ENCODE measurements at regions not wholly inside any gene's neighbourhood (a gene's known extent, or its start where the extent isn't known, plus 50 kb on each side); places are given as distances from the start of the nearest gene placed in this dataset.

GRCh38 chr6:101212640-101213039 is 180.9 kb upstream of the GRIK2 start:
- Histone ChIP-seq H3K9me2 (replicated peaks; ENCODE audit: control insufficient read depth, low read length) (no peaks in the 10 kb centered on the region), H3K27ac (ENCODE audit: low read depth, low read length) (no peak overlapping the region), H3K4me2 (ENCODE audit: low read length) (no peak overlapping the region), H3K9me3 (ENCODE audit: control insufficient read depth, insufficient read depth, low read length) (no peaks in the 10 kb centered on the region), H3F3A (ENCODE audit: control insufficient read depth, insufficient read depth) (no peaks in the 10 kb centered on the region), H3K27me3 (ENCODE audit: control insufficient read depth, low read length) (no peaks in the 10 kb centered on the region), H3K79me2 (ENCODE audit: control insufficient read depth, low read length) (no peaks in the 10 kb centered on the region), H3K36me3 (ENCODE audit: control insufficient read depth, low read length) (no peaks in the 10 kb centered on the region), H3K4me1 (ENCODE audit: control insufficient read depth, low read length) (no peaks in the 10 kb centered on the region), H4K20me1 (ENCODE audit: control insufficient read depth, insufficient read depth, low read depth, low read length) (no peaks in the 10 kb centered on the region), H3K4me3 (ENCODE audit: low read length) (no peak overlapping the region)
- TF ChIP-seq CTCF (IDR thresholded peaks at IDR 0.05; ENCODE audit: low read depth, low read length, poor library complexity, severe bottlenecking) = no peak
- TF ChIP-seq EZH2phosphoT487 (IDR thresholded peaks at IDR 0.05; ENCODE audit: borderline replicate concordance, low read length) = no peak

- no peaks in the 10 kb centered on the region for H4K20me1 ChIP-seq (ENCODE audit: control insufficient read depth, insufficient read depth, low read depth, low read length)
- no peak overlapping the region for H3K27ac ChIP-seq (ENCODE audit: low read depth, low read length)
- H3F3A ChIP-seq (ENCODE audit: control insufficient read depth, insufficient read depth) = no peaks in the 10 kb centered on the region
- H3K27me3 ChIP-seq (ENCODE audit: control insufficient read depth, low read length) = no peaks in the 10 kb centered on the region
- no peaks in the 10 kb centered on the region for H3K9me2 ChIP-seq (replicated peaks; ENCODE audit: control insufficient read depth, low read length)
- no peaks in the 10 kb centered on the region for H3K79me2 ChIP-seq (ENCODE audit: control insufficient read depth, low read length)
- no peaks in the 10 kb centered on the region for H3K36me3 ChIP-seq (ENCODE audit: control insufficient read depth, low read length)
- H3K9me3 ChIP-seq (ENCODE audit: control insufficient read depth, insufficient read depth, low read length) = peaks cover 3% of the 10 kb centered on the region; the same call in 1 of the 2 replicates
- no peak overlapping the region for H3K4me3 ChIP-seq (ENCODE audit: low read length)
- TF ChIP-seq EZH2phosphoT487 (IDR thresholded peaks at IDR 0.05; ENCODE audit: borderline replicate concordance, low read length) = no peak
- no peak overlapping the region for H3K4me2 ChIP-seq (ENCODE audit: low read length)
- H3K4me1 ChIP-seq (ENCODE audit: control insufficient read depth, low read length) = no peaks in the 10 kb centered on the region
These were observed 171.5 kb upstream of the GRIK2 start for GRCh38 chr6:101222007-101222406.

GRCh38 chr6:101224751-101225150 is 168.8 kb upstream of the GRIK2 start:
- H3K27ac ChIP-seq (ENCODE audit: low read depth, low read length) = no peak overlapping the region
- peaks cover 3% of the 10 kb centered on the region; the same call in 1 of the 2 replicates for H3K9me3 ChIP-seq (ENCODE audit: control insufficient read depth, insufficient read depth, low read length)
- H3K4me3 ChIP-seq (ENCODE audit: low read length) = no peak overlapping the region
- no peaks in the 10 kb centered on the region for H3K27me3 ChIP-seq (ENCODE audit: control insufficient read depth, low read length)
- H3F3A ChIP-seq (ENCODE audit: control insufficient read depth, insufficient read depth) = no peaks in the 10 kb centered on the region
- no peak for TF ChIP-seq CTCF (IDR thresholded peaks at IDR 0.05; ENCODE audit: low read depth, low read length, poor library complexity, severe bottlenecking)
- TF ChIP-seq EZH2phosphoT487 (IDR thresholded peaks at IDR 0.05; ENCODE audit: borderline replicate concordance, low read length) = no peak
- no peaks in the 10 kb centered on the region for H3K4me1 ChIP-seq (ENCODE audit: control insufficient read depth, low read length)
- no peaks in the 10 kb centered on the region for H3K79me2 ChIP-seq (ENCODE audit: control insufficient read depth, low read length)
- no peak overlapping the region for H3K4me2 ChIP-seq (ENCODE audit: low read length)
- no peaks in the 10 kb centered on the region for H3K36me3 ChIP-seq (ENCODE audit: control insufficient read depth, low read length)
- H4K20me1 ChIP-seq (ENCODE audit: control insufficient read depth, insufficient read depth, low read depth, low read length) = no peaks in the 10 kb centered on the region
- no peaks in the 10 kb centered on the region for H3K9me2 ChIP-seq (replicated peaks; ENCODE audit: control insufficient read depth, low read length)

GRCh38 chr6:101226677-101227135 is 166.8 kb upstream of the GRIK2 start:
- no peak overlapping the region for H3K27ac ChIP-seq (ENCODE audit: low read depth, low read length)
- H3K36me3 ChIP-seq (ENCODE audit: control insufficient read depth, low read length) = no peaks in the 10 kb centered on the region
- no peak for TF ChIP-seq EZH2phosphoT487 (IDR thresholded peaks at IDR 0.05; ENCODE audit: borderline replicate concordance, low read length)
- peak; percentile 29 for TF ChIP-seq CTCF (IDR thresholded peaks at IDR 0.05; ENCODE audit: low read depth, low read length, poor library complexity, severe bottlenecking)
- H3F3A ChIP-seq (ENCODE audit: control insufficient read depth, insufficient read depth) = no peaks in the 10 kb centered on the region
- no peak overlapping the region for H3K4me3 ChIP-seq (ENCODE audit: low read length)
- H3K9me3 ChIP-seq (ENCODE audit: control insufficient read depth, insufficient read depth, low read length) = peaks cover 3% of the 10 kb centered on the region; the same call in 1 of the 2 replicates
- no peaks in the 10 kb centered on the region for H3K27me3 ChIP-seq (ENCODE audit: control insufficient read depth, low read length)
- H3K79me2 ChIP-seq (ENCODE audit: control insufficient read depth, low read length) = no peaks in the 10 kb centered on the region
- H4K20me1 ChIP-seq (ENCODE audit: control insufficient read depth, insufficient read depth, low read depth, low read length) = no peaks in the 10 kb centered on the region
- no peaks in the 10 kb centered on the region for H3K9me2 ChIP-seq (replicated peaks; ENCODE audit: control insufficient read depth, low read length)
- no peaks in the 10 kb centered on the region for H3K4me1 ChIP-seq (ENCODE audit: control insufficient read depth, low read length)
- H3K4me2 ChIP-seq (ENCODE audit: low read length) = no peak overlapping the region
